Daoy (cell line): ENCODE measurements at regions not wholly inside any gene's neighbourhood (a gene's known extent, or its start where the extent isn't known, plus 50 kb on each side); places are given as distances from the start of the nearest gene placed in this dataset.
A peak's percentile ranks its signal among the peaks of the same experiment; 100 is the strongest.

ENCODE experiments used
- DNase-seq: peaks from one replicate; pipeline ENCODE4 v3.0.0-alpha.2; 2015; ENCODE audit warnings: low read depth

DNA sequence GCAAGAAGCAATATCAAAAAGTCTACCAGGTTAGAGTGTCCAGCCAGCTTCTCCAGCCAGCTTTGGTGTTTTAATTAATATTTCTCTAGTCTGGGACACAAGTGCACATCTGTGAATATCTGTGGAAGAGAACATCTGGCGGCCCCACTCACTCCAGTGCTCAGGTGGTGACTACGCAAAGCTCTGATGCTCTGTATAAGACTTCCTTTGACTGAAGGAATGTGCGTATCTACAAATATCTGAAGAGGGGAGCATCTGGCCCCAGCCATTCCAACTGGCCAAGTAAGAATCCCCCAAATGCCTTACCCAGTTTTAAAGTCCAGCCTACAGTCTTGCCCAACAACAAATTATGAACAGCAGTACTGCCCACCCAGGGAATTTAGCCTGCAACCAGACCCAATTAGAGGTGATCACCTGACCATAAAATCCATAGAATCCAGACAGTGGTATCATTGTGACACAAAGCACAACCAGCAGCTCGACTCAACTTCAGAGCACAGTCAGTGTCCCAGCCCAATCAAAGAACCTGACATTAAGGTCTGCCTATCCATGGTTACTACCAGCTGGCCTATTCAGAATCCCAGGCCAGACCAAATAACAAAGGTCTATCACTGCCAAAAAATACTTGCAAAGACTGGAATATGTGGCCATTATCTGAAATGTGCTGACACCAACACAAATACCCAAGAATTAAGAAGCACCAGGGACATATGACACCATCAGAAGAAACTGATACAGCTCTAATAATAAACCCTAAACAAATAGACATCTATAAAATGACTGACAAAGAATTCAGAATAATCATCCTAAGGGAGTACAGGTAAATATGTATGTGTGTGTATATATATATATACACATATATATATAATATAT lies 76.1 kb upstream of the MANEA start:
- DNase-seq, result no peak

DNA sequence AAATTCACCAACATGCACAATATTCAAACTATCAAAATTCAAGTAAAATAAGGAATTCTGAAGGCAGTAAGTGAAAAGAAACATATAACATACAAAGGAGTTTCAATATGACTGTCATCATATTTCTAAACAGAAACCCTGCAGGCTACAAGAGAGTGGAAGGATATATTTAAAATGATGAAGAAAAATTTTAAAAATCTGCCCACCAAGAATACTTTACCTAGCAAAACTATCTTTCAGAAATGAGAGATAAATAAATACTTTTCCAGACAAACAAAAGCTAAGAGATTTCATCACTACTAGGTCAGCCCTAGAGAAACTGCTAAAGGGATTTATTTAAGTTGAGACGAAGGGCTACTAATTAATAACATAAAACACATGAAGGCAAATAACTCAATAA lies 73.8 kb upstream of the MANEA start:
- no peak for DNase-seq

DNA sequence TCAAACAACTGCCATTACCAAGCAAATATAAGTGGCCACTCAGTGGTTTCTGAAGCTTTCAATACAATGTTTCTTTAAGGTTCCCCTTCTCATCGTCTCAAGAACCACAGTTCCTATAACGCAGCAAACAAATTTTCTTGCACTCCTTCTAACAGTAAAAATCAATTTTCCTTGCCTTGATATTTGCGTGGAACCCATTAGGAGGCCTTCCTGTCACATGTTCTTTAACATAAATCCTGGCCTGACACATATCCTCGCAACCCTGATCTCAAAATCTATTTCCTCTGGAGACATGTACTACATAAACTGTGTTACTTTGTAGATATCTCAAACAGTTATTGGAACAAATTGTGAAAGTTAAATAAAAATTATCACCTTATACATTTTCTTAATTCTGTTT lies 65.9 kb upstream of the MANEA start:
- DNase-seq, result no peak

DNA sequence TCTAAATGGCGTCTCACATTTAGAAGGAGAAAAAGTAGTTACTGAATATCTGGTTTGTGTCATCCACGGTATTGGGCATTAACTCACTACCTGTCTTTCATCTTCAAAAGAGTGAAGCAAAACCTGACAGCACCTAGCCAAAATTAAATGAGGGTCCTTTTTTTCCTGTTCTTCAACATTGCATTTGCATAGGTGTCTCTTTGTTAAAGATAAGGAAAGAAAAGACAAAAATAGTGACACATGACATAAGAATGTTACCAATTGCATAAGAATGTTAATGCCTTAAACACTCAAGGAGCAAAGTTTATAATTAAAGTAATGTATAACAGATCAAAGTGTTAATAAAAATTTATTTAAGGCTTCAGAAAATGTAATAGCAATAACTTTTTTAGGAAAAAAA lies 61.4 kb upstream of the MANEA start:
- no peak for DNase-seq

DNA sequence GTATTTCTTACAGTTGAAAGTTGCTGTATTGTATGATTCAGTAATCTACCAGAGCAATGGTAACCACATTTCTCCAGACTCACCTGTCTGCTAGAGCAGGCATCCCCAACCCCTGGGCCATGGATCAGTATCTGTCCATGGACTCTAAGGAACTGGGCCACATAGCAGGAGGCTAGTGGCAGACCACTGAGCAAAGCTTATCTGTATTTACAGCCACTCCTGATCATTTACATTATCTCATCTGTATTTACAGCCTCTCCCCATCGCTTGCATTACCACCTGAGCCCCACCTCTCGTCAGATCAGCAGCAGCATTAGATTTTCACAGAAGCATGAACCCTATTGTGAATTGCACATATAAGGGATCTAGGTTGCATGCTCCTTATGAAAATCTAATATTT lies 60.3 kb upstream of the MANEA start:
- DNase-seq, result no peak

DNA sequence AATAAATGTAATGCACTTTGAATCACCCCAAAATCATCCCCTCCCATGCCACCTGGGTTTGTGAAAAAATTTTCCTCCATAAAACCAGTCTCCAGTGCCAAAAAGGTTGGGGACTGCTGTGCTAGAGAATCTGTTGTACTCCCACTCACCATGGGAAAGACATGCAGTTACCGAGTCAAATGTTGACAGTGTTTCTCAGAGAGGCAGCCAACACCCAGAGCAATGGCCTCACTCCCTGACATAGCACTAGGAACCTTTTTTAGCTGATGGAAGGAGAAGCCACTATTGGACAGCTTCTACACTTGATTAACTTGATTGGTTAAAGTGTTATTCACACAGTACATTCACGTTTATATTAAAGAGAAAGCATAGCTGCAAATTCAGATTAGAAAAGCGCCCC lies 59.8 kb upstream of the MANEA start:
- peak; percentile 5 for DNase-seq

DNA sequence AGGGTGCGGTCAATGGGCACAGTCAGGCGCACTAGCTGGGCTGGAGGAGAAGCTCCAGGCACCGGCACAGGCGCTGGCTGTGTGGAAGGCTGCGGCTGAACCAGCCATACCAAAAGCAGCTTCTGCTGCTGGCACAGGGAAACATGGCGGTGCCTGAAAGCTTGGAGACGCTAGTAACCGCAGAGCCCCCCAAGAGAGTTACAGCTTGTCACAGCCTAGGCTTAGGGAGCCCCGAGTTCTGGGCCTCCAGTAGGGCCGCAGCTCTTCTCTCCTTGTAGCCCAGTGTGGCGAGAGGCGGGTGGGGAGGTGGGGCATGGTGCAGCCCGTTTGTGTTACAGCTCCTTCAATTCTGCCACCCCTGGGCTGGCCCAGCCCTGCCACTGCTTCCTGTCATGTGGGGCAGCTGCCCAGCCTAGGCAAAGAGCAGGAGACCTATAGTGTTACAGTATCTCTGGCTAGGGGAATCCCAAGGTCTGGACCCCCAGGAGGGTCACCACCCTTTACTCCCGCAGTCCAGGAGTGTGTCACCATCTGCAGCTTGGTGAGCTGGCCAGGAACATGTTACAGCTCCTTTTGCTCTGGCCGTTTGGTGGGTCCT lies 58.6 kb upstream of the MANEA start:
- DNase-seq, result peak; percentile 62

DNA sequence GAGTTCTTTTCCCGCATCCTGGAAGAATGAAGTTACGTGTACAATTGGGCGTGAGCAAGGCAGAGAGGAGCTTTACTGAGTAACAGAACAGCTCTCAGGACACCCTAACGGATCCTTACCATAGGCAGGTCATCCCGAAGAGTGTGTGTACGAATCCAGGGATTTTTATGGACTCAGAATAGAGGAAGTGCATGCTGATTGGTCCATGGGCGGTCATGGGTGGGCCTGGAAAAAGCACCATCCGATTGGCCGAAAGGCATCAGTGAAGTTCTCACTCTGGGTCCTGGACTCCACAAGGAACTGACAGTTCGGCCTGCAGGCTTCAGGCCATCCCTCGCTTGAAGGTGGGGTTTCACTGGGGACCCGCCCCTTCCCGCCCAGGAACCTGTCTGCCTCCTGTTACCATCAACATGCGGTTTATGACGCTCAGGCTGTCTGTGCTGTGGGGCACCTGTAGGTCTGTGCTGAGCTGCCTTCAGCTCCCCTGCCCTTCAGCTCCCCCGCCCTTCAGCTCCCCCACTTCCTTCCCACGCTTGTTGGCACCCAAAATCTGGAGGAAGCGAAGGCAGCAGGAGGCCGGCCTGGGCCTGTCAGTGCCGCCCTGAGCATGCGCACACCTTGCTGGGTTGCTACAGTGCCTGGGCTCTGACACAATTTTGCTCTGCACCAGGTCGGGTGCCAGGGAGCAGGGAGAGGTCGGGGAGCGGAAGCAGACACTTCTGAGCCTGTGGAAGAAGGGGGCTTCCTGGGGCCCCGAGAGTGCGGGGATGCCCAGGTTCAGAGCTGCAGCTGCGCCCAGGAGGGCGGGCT lies 57.9 kb upstream of the MANEA start:
- DNase-seq, result peak; percentile 92

DNA sequence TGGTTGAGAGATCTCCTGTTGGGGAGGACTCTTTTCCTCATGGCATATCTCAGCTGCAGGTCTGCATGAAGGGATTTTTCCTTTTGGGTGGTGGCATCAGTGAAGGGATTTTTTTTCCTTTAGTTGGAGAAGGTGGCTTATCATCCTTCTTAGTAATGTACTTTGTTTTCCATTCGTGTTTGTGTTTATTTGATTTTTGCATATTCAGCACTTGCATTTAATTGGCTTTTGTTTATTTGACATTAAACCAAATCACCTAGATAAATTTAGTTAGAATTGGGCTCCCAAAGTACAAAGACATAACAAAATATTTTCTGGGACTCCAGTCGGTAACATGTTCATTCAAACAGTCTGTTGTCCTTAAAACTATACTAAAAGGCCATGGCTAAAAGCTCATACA lies 56.2 kb upstream of the MANEA start:
- no peak for DNase-seq
